ENCODE measurements at regions not wholly inside any gene's neighbourhood (a gene's known extent, or its start where the extent isn't known, plus 50 kb on each side); places are given as distances from the start of the nearest gene placed in this dataset.
A peak's percentile ranks its signal among the peaks of the same experiment; 100 is the strongest.
"Not testable (repeated sequence)": the region's sequence is repeated elsewhere in the genome, so short reads cannot be mapped to it uniquely, and the experiment has no call there.

DNA sequence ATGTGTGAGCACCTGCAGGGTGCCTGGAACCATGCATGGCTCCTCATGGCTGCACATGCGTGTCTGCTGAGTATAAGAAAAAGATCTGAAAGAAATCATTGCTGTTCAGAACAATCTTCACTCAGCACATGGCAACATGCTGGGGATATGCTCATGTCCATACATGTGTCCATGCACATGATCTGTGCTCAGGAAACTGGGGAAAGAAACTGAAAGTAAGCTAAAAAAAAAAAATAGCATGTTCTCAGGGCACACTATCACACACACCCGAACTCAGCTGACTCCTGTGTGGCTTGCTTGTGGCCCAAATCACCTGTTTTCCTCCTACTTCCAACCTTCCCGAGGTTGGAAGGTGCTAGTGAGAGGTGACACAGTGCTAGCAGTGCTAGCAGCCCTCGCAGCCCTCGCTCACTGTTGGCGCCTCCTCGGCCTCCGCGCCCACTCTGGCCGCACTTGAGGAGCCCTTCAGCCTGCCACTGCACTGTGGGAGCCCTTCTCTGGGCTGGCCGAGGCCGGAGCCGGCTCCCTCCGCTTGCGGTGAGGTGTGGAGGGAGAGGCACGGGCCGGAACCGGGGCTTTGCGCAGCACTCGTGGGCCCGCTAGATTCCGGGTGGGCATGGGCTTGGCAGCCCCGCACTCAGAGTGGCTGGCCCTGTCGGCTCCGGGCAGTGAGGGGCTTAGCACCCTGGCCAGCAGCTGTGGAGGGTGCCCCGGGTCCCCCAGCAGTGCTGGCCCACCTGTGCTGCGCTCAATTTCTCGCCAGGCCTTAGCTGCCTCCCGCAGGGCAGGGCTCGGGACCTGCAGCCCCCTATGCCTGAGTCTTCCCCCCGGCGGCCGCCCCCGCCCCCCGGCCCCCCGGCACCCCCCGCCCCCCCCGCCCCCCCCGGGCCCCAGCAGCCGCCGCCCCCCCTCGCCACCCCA is 76.0 kb downstream of the GADD45G start:
- no peak for DNase-seq
- Mint-ChIP-seq H3K27me3 (no peaks in the 10 kb centered on the region), H3K4me3 (no peak overlapping the region), H3K27ac (no peak overlapping the region), H3K36me3 (ENCODE audit: low read depth) (no peaks in the 10 kb centered on the region), H3K4me1 (no peaks in the 10 kb centered on the region), H3K9me3 (no peaks in the 10 kb centered on the region)
- ATAC-seq: no peak

DNA sequence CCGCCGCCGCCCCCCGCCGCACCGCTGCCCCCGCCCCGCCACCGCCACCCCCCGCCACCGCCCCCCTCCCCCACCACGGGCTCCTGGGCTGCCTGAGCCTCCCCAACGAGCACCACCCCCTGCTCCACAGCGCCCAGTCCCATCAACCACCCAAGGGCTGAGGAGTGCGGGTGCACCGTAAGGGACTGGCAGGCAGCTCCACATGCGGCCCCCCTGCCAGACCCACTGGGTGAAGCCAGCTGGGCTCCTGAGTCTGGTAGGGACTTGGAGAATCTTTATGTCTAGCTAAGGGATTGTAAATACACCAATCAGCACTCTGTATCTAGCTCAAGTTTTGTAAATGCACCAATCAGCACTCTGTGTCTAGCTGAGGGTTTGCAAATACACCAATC is 76.7 kb downstream of the GADD45G start:
- ATAC-seq; H3K27ac Mint-ChIP-seq; H3K36me3 Mint-ChIP-seq (ENCODE audit: low read depth); H3K4me1 Mint-ChIP-seq; DNase-seq; H3K27me3 Mint-ChIP-seq; H3K9me3 Mint-ChIP-seq; H3K4me3 Mint-ChIP-seq: not testable (repeated sequence)

DNA sequence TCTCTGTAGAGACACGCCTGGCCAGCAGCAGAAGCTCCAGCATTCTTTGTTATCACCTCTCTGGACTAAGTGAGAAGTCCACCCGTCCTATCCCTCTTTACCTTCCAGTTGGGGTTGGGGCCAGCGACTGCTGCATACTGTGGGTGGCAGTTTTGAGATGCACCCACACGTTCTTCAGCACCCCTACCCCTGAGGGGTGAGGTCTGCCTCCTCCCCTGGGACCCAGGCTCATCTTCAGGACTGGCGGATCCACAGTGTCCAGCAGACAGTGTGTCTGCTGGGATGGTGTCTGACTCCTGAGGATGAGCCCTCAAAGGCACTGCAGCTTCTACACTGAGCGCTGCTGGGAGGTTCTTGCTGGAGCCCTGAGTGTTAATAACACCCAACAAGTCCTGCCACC is 78.8 kb downstream of the GADD45G start:
- H3K4me1 Mint-ChIP-seq: no peaks in the 10 kb centered on the region
- ATAC-seq: no peak
- H3K9me3 Mint-ChIP-seq: no peaks in the 10 kb centered on the region
- no peaks in the 10 kb centered on the region for H3K36me3 Mint-ChIP-seq (ENCODE audit: low read depth)
- no peak overlapping the region for H3K27ac Mint-ChIP-seq
- H3K4me3 Mint-ChIP-seq: no peak overlapping the region
- peaks cover 4% of the 10 kb centered on the region for H3K27me3 Mint-ChIP-seq
- no peak for DNase-seq

DNA sequence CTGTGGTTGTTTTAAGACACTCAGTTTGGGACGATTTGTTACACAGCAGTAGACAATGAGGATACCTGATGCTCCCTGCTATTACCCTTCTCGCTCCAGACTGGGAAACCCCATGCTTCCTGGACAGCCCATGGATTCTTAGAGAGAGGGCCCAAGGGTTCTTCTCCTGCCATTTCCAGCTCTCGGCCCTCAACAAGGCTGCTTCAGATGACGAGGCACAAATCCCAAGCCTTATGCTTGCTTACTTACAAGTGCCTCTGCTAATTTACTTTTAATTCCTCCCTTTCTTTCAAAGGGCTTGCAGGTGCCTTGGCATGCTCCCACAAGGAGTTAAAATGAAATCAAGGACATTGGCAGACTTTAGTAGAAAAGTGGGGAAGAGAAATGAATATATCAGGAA is 79.4 kb downstream of the GADD45G start:
- no peak for DNase-seq
- Mint-ChIP-seq H3K4me1 (no peaks in the 10 kb centered on the region), H3K27me3 (peaks cover 4% of the 10 kb centered on the region), H3K27ac (no peak overlapping the region), H3K36me3 (ENCODE audit: low read depth) (no peaks in the 10 kb centered on the region), H3K4me3 (no peak overlapping the region), H3K9me3 (no peaks in the 10 kb centered on the region)
- ATAC-seq: no peak

DNA sequence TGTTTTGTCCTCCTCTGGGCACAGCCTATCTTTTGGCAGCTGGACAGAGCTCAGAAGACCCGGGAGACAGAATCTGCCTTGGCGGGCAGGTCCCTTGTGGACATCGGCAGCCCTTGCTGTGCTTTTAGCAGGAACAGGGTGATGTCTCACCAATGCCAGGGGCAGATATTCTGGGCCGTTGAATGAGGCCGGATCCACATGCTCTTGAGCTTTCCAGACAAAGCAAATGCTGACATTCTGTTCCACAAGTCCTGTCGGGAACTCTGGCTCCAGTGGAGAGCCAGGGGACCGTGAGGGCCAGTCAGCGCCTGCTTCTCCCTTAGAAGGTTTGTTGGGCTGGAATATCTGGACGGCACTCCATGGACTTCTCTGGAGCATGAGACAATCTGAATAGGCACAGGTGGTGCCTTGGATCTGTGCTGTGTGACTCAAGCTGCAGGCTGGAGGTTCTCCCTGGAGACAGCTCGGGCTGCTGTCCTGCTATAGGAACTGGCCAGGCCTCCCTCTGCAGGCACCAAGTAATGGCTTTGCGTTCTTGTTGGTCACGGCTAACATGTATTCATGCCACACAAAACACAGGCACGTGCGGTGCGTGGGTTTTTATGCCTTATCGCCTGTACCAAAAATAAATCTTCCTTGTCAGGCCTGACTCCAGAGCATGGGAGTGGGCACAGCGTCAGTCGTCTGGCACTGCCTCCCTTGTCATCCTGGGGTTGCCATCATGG is 80.3 kb downstream of the GADD45G start:
- H3K4me3 Mint-ChIP-seq: no peak overlapping the region
- peaks cover 2% of the 10 kb centered on the region for H3K4me1 Mint-ChIP-seq
- H3K9me3 Mint-ChIP-seq: no peaks in the 10 kb centered on the region
- H3K36me3 Mint-ChIP-seq (ENCODE audit: low read depth): no peaks in the 10 kb centered on the region
- H3K27me3 Mint-ChIP-seq: peaks cover 4% of the 10 kb centered on the region
- DNase-seq (no peak), ATAC-seq (no peak)
- H3K27ac Mint-ChIP-seq: no peak overlapping the region

DNA sequence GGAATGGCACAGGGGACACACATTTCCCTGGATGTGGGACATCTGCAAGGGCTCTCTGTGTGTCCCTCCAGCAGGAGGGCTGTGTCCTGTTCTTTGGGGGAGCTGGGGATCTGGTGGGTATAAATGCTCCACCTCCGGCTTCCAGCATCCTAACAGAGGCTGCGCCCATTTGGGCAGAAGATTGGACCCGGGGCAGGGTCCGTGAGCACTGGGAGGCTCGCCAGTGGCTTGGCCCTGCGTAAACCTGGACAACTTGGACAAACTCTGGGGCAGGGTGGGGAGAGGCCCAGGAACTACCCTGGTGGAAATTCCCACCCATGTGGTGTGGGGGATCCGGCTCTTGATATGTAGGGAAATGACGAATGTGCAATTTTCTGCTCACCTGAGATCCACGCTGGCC is 80.9 kb downstream of the GADD45G start:
- H3K36me3 Mint-ChIP-seq (ENCODE audit: low read depth): no peaks in the 10 kb centered on the region
- no peak overlapping the region for H3K4me3 Mint-ChIP-seq
- peaks cover 7% of the 10 kb centered on the region for H3K4me1 Mint-ChIP-seq
- DNase-seq (no peak), ATAC-seq (no peak)
- H3K27ac Mint-ChIP-seq: no peak overlapping the region
- H3K9me3 Mint-ChIP-seq: no peaks in the 10 kb centered on the region
- peaks cover 4% of the 10 kb centered on the region for H3K27me3 Mint-ChIP-seq

DNA sequence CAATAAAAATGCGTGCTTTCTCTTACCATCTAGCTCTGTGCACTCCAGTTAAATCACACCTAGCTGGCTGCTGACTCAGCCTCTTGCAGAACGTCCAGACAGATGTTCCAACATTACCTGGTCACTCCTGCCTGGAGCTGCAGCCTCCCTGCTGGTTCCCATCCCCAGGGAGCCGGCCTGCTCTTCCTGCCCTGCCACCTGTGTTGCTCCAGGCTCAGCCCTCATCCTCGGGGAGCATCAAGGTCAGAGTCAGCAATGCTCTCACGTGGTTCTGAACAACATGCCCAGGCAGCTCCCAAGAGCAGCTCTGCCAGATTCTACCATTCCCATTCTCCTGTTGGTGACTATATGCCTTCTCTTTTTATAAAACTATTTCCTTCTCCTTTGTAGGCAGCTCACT is 81.3 kb downstream of the GADD45G start:
- DNase-seq (no peak), ATAC-seq (no peak)
- no peak overlapping the region for H3K27ac Mint-ChIP-seq
- peaks cover 11% of the 10 kb centered on the region for H3K4me1 Mint-ChIP-seq
- no peaks in the 10 kb centered on the region for H3K36me3 Mint-ChIP-seq (ENCODE audit: low read depth)
- H3K27me3 Mint-ChIP-seq: peaks cover 4% of the 10 kb centered on the region
- H3K4me3 Mint-ChIP-seq: no peak overlapping the region
- no peaks in the 10 kb centered on the region for H3K9me3 Mint-ChIP-seq

DNA sequence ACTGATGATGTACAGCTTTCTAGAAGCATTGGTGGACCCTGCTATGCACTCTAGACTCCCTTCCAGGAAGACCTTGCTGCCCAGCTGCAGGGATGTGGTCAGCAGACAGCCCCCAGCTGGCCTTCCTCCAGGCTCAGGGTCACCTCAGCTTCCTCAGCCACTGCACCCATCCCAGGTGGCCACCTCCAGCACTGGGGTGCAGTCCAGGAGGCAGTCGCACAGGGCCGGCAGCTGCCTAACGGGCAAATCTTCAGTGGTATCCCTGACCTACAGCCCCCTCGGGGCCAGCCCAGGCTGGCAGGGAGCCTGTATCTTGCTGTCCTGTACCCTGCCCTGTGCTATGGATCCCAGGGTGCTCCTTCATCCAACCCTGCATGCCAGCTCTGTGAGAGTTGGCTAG is 81.8 kb downstream of the GADD45G start:
- H3K4me3 Mint-ChIP-seq: no peak overlapping the region
- no peaks in the 10 kb centered on the region for H3K9me3 Mint-ChIP-seq
- H3K4me1 Mint-ChIP-seq: peaks cover 15% of the 10 kb centered on the region
- H3K27ac Mint-ChIP-seq: no peak overlapping the region
- DNase-seq: no peak
- no peaks in the 10 kb centered on the region for H3K36me3 Mint-ChIP-seq (ENCODE audit: low read depth)
- no peak for ATAC-seq
- peaks cover 4% of the 10 kb centered on the region for H3K27me3 Mint-ChIP-seq

DNA sequence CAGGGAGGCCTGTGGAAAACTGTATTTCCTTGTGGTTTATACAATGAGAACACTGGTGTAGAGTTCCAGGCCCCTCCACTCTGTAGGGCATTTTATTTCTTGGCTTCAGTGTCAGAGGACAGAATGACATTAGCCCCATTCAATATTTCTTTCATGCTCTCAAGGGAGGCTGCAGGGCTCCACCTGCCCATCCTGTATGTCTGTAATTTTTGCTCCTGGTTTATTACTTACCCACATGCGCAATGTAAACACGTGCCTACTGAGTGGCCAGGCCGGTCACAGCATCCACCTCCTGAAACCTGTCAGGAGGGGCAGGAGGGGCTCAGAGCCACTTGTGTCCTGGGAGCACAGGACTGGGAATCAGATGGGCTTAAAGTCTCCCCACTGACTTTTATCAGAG is 82.4 kb downstream of the GADD45G start:
- ATAC-seq: no peak
- Mint-ChIP-seq H3K9me3 (no peaks in the 10 kb centered on the region), H3K4me1 (peaks cover 17% of the 10 kb centered on the region), H3K27ac (no peak overlapping the region), H3K27me3 (peaks cover 4% of the 10 kb centered on the region), H3K4me3 (no peak overlapping the region), H3K36me3 (ENCODE audit: low read depth) (no peaks in the 10 kb centered on the region)
- no peak for DNase-seq

DNA sequence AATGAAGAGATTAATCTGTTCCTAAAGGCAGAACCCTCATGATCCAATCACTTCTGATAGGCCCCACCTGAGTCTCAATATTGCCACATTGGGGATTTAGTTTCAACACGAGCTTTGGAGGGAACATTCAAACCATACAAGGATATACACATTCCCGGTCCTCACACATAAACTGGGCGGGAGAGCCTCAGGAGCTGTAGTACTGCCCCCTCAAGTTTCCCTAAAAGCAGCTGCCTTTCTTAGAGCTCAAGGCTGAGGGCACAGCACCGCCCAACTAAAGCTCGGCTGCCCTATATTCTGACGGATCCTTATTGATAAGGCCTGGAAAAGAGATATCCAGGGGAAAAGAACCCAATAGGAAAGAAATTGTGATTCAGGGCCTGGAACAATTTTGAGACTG is 83.0 kb downstream of the GADD45G start:
- peak overlapping the region; percentile 16 for H3K27ac Mint-ChIP-seq
- peaks cover 4% of the 10 kb centered on the region for H3K27me3 Mint-ChIP-seq
- H3K9me3 Mint-ChIP-seq: no peaks in the 10 kb centered on the region
- DNase-seq (no peak), ATAC-seq (no peak)
- H3K4me3 Mint-ChIP-seq: no peak overlapping the region
- peaks cover 18% of the 10 kb centered on the region for H3K4me1 Mint-ChIP-seq
- H3K36me3 Mint-ChIP-seq (ENCODE audit: low read depth): no peaks in the 10 kb centered on the region

DNA sequence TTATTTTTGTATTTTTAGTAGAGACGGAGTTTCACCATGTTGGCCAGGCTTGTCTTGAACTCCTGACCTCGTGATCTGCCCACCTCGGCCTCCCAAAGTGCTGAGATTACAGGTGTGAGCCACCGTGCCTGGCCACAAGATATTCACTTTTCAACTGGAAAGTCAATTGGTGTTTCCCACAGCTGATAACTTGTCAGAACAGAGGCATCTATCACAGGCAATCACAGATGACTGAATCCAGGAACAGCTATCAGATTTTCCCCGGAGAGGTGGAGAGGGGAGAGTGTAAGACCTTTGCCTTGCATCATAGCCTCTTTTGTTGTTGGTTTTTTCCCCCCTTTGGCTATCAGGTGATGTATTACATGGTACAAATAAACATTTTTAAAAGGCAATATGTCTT is 84.5 kb downstream of the GADD45G start:
- not testable (repeated sequence) for H3K27me3 Mint-ChIP-seq; ATAC-seq; H3K36me3 Mint-ChIP-seq (ENCODE audit: low read depth); H3K27ac Mint-ChIP-seq; DNase-seq; H3K9me3 Mint-ChIP-seq; H3K4me3 Mint-ChIP-seq
- peaks cover 18% of the 10 kb centered on the region for H3K4me1 Mint-ChIP-seq

DNA sequence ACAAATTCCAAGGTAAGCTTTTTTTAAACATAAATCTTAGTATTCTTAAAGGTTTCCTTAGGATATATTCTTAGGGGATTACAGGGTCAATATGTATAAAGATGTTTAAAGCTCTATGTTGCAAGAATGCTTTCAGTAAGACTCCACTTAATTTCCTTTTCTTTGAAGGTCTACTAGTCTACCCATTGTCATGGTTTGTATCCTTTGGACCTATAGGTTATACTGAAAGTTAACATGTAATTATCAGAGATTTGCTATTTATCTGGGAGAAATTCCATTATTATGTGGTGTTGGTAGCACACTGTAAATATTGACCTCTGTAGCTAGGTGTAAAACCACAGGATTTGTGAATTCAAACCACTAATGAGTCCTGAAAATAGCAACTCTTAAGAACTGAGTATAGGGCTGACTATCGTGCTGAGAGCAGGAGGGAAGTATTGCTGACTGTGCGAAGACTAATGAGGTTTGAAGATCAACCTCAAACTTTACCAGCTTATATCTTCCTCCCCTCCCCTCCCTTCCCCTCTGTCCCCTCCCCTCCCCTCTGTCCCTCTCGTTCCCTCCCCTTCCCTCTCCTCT is 85.6 kb downstream of the GADD45G start:
- no peak for DNase-seq
- H3K27me3 Mint-ChIP-seq: peaks cover 4% of the 10 kb centered on the region
- H3K4me3 Mint-ChIP-seq: no peak overlapping the region
- no peaks in the 10 kb centered on the region for H3K9me3 Mint-ChIP-seq
- H3K27ac Mint-ChIP-seq: no peak overlapping the region
- ATAC-seq: peak; percentile 70
- no peaks in the 10 kb centered on the region for H3K36me3 Mint-ChIP-seq (ENCODE audit: low read depth)
- H3K4me1 Mint-ChIP-seq: peaks cover 18% of the 10 kb centered on the region

DNA sequence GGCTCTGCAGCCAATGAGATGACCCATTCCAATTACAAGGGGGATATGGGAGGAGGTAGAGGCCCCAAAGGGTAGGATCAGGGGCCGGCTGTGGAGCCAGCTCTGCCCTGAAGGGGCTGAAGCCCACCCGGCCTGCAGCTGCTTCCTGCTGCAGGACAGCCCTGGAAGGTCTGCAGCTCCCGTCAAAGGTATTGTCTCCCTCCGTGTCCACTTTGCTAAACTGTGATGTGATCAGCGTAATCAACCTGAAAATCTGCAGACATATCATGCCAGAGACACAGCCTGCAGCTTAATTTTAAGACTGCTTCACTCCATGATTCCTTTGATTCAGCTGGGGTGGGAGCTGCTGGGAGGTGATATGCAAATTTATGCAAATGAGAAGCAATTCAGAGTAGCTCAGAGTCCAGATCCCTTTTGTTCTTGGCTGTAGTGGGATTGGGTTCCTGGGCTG is 90.7 kb downstream of the GADD45G start:
- Mint-ChIP-seq H3K36me3 (ENCODE audit: low read depth) (no peaks in the 10 kb centered on the region), H3K27ac (no peak overlapping the region), H3K4me1 (peaks cover 22% of the 10 kb centered on the region), H3K27me3 (no peaks in the 10 kb centered on the region), H3K4me3 (no peak overlapping the region), H3K9me3 (no peaks in the 10 kb centered on the region)
- DNase-seq (no peak), ATAC-seq (no peak)

DNA sequence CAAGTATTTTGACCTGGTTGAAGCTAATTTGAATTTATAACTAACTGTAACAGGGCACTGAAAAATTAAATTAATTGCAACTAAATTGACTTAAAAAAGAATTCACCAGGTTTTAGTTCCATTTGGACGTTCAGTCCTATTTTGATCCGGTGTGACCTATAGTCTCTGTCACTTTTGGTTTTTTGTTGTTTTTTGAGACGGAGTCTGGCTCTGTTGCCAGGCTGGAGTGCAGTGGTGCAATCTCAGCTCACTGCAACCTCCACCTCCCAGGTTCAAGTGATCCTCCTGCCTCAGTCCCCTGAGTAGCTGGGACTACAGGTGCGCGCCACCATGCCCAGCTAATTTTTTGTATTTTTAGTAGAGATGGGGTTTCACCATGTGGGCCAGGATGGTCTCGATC is 91.2 kb downstream of the GADD45G start:
- not testable (repeated sequence) for H3K36me3 Mint-ChIP-seq (ENCODE audit: low read depth); H3K27me3 Mint-ChIP-seq; H3K9me3 Mint-ChIP-seq; H3K27ac Mint-ChIP-seq; DNase-seq; ATAC-seq; H3K4me3 Mint-ChIP-seq
- H3K4me1 Mint-ChIP-seq: peaks cover 21% of the 10 kb centered on the region

DNA sequence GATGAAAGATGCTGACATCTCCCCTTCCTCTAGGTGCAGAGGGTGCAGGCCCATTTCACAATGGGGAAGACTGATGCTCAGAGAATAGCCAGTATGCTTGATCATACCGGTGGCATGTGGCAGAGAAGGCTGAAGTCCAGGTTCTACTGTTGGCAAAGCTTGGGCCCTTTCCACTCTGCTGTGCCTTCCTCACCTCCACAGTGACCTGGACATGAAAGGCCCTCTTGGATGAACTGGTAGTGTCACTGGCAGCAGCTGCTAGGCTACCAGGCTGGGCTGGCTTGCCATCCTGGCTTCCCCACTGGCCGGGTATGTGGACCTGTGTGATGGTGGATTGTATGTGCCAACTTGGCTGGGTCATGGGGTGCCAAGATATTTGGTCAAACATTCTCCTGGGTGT is 92.0 kb downstream of the GADD45G start:
- no peak for DNase-seq
- Mint-ChIP-seq H3K4me1 (peaks cover 24% of the 10 kb centered on the region), H3K4me3 (no peak overlapping the region), H3K9me3 (no peaks in the 10 kb centered on the region), H3K27me3 (no peaks in the 10 kb centered on the region), H3K27ac (no peak overlapping the region), H3K36me3 (ENCODE audit: low read depth) (no peaks in the 10 kb centered on the region)
- ATAC-seq: no peak

All from activated naive CD8-positive, alpha-beta T cell treated with anti-CD3 and anti-CD28 coated beads, Interleukin-2, amount 50 U/mL, for 24 hours (primary cell).